ENCODE measurements at regions not wholly inside any gene's neighbourhood (a gene's known extent, or its start where the extent isn't known, plus 50 kb on each side); places are given as distances from the start of the nearest gene placed in this dataset.
"Not testable (repeated sequence)": the region's sequence is repeated elsewhere in the genome, so short reads cannot be mapped to it uniquely, and the experiment has no call there.

DNA sequence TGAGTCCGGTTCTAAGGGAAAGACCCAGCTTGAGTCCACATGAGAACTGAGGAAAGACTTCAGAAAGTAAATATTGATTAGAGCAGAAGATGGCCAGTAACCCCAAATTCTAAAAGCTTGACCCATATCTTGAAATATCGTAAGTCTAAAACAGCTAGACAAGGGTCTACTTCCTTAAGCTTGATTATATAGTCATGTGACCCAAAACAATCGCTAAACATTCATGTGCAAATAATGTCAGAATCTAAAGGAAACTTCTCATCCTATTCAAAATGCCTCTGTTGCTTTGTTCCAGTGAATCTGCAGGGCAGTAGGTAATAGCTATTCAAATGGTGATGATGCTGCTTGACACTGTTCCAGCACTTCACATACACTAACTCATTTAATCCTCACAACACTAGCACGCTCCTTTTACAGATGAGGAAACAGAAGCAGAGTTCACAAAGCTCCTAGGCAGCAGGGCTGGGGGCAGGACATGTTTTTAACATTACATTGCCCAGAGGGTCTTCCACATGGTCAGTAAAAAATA lies 52.6 kb downstream of the TCF20 start:
- DNase-seq (ENCODE audit: low read depth in 2 of 2, low spot score in 1 of 2): no peak

DNA sequence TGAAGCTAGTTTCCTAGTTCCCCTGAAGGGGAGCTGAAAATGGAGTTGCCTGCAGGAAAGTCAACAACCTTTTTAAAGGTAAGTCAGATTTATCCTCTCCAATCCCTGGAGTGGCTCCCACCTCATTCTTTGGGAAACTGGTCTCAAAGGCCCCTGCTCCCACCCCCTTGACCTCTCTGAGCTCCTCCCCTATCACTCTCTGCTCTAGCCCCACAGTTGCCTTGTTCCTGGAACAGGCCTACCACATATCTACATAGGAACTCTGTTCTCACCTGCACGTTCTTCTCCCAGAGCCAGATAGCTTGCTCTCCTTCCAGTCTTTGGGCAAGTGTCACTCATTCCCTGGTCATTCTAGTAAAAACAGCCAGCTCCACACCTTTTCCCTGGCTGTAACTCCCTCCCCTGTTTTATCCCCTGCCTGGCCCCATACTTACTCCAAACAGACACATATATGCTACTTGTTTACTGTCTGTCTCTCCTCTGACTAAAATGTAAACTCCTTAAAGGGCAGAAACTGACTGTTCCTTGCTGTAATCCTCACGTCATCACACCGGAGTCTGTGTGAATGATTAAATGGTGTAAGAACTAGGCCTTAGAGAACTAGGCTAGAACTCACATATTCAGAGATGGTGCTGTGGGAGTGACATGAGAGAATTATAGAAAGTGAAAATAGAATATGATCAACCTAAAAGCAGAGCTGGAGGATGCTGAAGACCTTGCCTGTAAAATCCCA lies 53.3 kb downstream of the TCF20 start:
- DNase-seq (ENCODE audit: low read depth in 2 of 2, low spot score in 1 of 2): no peak

DNA sequence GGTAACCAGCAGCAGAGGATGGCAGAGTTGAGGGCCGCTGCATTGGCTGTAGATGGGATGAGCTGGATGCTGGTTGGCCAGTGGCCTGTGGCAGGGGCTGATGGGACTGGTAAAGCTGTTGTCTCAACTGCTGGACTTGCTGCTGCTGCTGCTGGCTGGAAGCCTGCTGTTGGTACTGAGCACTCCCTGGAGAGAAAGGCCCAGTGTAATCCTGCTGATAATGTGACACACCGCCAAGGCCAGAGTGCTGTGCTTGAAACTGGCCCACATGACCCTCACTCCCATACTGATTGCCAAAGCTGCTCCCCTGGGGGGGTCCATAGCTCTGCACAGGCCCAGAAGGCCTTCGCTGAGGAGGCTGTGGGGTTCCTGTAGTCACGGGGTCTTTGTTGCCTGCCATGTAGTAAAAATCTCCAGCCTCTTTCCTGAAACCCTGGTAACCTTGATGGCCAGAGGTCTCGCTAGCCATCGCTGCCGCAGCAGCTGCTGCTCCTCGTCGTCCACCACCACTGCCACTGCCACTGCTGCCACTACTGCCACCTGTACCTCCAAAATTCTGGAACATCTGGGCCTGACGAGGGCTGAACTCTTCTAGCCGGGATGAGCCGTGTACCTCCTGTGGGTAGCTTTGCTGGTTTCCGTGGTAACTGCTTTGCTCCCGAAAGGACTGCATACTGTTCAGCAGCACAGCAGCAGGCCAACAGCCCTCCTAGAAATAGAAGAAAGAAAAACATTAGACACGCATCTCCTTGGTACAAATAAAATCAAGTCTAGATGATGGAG lies 55.6 kb downstream of the TCF20 start:
- no peak for DNase-seq (ENCODE audit: low read depth in 2 of 2, low spot score in 1 of 2)

DNA sequence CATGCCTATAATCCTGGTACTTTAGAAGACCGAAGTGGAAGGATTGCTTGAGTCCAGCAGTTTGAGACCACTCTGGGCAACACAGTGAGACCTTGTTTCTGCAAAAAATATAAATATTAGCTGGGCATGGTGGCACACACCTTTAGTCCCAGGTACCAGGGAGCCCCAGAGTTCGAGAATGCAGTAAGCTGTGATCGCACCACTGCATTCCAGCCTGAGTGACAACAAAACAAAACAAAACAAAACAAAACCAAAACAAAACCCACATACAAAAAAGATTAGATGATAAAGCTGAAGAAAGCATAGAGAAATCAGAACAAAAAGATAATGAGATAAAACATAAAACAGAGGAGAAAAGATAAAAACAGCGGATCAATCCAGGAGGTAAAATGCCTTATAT lies 62.1 kb downstream of the TCF20 start:
- no peak for DNase-seq (ENCODE audit: low read depth in 2 of 2, low spot score in 1 of 2)

DNA sequence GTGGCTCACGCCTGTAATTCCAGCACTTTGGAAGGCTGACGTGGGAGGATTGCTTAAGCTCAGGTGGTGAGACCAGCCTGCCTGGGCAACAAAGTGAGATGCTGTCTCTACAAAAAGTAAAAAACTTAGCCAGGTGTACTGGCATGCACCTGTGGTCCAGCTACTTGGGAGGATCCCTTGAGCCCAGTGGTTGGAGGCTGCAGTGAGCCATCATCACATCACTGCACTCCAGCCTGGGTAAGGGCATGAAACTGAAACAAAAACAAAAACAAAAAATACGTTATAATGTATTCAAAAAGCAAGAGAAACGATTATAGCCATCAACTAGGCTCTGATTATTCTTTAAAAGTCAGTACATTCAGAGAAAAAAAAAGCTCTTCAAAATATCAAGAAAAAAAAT lies 62.5 kb downstream of the TCF20 start:
- DNase-seq (ENCODE audit: low read depth in 2 of 2, low spot score in 1 of 2): no peak

DNA sequence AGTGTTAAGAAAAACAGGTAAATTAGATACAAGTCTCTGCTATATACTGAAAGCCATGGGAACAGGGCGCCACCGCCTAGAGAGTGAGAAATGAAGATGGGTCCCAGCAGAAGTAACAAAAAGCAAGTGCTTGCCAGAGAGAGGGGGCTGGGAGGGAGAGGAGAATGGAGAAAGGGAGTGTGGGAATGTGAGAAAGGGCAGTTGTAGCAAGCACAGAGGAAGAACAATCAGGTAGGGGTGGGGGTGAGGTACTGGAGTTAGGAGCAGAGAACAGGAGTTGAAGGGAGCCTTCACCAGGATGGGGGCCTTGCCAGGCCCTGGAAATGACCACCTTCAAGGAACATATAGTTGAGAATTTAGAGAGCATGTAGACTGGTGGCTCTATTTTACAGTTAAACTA lies 66.8 kb downstream of the TCF20 start:
- DNase-seq (ENCODE audit: low read depth in 2 of 2, low spot score in 1 of 2): no peak

DNA sequence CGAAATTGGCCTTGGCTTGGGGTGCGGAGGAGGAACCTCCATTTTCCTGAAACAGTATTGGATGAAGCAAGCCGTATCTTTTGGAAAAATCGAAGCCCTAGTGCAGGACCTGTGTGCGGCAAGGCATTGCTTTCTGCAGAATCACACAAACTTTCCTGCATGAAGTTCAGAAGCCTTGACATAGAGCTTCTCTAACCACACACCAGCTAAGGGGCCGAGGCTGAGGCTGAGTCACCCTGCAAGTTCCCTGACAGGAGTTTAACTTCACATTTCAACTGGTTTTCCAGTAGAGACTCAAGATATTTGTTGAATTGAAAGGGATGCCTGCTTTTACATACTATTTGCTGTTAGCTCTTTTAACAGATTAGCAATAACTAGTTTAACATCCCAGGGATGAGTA lies 67.8 kb downstream of the TCF20 start:
- peak; percentile 24 to 33 for DNase-seq (ENCODE audit: low read depth in 2 of 2, low spot score in 1 of 2)

DNA sequence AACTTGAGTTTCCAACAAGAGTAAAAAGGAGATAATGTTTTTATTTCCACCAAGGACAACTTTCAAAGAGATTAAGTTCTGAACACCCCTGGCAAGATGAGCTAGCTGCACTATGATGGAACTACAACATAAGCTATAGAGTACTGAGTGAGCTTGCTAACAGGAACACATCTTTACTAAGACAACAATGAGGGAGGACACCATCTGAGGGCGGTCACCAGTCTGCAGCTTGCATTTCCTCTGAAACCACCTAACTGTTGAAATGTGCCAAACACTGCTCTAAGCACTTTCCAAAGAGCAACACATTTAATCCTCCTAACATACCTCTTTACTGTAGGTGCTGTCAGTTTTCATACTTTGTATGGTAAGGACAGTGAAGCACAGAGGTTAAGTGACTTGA lies 68.4 kb downstream of the TCF20 start:
- DNase-seq (ENCODE audit: low read depth in 2 of 2, low spot score in 1 of 2): no peak

DNA sequence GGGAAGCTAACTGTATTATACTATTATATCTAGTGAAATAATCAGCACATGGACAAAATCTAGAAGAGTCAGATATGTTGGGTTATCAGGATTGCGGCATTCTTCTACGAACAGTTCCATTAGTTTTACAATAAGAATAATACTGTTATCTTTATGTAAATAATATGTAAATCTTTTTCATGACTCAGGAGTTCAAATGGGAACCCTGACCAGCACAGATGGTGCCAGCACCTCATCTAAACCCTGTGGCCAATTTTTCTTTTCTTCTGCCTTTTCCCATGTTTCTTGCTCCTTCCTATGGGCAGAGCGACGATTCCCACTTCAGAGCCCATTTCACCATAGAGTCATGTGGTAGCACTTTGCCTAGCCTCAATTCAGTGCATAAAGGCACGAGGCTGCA lies 68.4 kb upstream of the CYP2D6 start:
- no peak for DNase-seq (ENCODE audit: low read depth in 2 of 2, low spot score in 1 of 2)

DNA sequence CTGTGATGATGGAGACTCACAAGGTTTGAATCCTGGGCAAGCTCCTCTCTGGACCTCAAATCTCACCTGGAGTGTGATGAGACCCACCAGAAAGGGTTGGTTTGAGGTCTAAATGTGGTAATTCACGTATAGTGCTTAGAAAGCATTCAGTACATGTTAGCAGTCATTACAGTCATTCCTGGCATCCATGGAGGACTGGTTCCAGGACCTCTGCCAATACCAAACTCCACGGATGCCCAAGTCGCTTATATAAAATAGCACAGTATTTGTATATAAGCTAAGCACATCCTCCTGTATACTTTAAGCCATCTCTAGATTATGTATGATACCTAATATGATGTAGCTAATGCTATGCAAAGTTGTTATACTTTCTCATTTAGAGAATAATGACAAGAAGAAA lies 67.6 kb upstream of the CYP2D6 start:
- DNase-seq (ENCODE audit: low read depth in 2 of 2, low spot score in 1 of 2): no peak

DNA sequence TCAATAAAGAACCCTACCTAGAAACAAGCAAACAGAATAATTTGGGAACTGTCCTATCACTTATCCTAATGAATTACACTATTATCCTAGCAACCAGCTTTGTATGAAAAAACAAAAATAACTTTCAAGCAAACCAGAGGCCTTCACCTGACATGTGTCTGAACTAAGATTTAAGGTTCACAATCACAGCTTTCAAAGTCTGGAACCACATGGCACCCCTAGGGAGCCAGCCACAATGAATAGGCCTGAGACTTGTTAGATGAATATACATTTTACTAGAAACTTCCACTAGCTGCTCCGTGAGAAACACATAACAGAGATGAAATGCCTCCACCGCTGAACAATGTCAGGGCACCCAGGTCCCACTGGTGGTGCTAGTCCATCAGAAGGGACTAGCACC lies 65.8 kb upstream of the CYP2D6 start:
- DNase-seq (ENCODE audit: low read depth in 2 of 2, low spot score in 1 of 2): no peak

DNA sequence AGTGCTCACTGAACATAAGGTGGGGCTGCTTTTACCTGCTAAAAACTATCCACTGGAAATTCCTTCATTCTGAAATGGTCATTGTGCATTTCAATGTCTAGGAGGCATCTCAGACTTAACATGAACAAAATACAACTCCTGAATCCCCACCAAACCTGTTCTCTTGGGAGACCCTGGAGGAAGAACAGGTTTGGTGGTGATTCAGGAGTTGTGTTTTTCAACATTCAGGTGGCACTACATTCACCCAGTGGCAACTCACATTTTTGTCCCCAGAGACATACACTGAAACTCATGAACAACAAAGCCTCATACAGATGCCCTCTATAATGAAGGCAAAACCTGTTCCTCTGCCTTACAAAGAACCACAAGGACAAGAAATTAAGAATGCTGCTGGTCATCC lies 64.3 kb upstream of the CYP2D6 start:
- no peak for DNase-seq (ENCODE audit: low read depth in 2 of 2, low spot score in 1 of 2)

DNA sequence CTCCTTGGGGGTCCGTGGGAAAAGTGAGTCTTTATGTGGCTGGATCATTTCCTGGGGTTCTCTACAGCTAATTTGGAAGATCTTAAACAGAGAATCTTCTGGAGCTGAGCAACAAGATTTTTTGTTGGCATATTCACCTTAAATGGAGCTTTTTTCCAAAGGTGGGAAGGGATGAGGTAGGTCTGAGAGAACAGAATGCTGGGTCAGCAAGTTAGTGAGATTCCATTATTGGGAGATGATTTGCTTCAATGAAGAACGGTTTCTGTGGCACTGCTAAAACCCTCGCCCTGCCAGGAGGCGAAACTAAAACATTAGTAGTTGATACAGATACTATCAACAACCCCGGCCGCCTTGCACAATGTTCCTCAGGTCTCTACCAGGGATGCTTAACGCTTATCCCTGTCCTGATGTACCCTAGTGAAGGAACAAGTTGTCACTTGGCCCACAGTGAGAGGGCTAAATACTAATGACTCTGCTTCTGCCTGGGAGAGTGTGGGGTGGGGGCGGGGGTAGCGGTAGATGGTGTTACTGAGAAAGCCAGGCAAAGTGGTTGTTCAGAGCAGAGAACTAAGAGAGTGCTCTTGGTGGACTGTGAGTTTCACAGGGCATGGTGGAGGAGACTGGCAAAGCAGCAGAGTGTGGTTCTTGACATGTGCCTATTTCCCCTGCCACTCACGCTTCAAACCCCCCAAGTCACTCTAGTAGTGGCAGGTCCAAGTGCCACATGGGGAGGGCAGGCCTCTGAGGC lies 63.7 kb upstream of the CYP2D6 start:
- DNase-seq (ENCODE audit: low read depth in 2 of 2, low spot score in 1 of 2): no peak

DNA sequence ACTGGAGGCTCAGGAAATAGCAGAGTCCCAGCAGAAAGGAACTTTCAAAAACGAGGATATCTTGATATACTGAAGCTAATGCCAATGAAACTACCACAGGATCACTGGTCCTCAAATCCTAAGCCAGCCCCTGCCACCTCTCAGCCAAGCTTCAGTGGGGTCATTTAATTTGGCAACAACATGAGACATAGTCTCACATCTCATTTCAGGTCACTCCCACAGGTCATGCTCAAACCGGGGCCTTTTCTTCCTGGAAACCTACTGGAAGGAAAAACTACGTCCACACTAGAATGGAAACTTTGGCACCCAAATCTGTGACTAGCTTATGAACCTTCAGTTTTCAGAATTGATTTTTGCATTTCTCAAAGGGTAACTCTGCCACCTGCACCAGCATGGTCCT lies 61.9 kb upstream of the CYP2D6 start:
- no peak for DNase-seq (ENCODE audit: low read depth in 2 of 2, low spot score in 1 of 2)

DNA sequence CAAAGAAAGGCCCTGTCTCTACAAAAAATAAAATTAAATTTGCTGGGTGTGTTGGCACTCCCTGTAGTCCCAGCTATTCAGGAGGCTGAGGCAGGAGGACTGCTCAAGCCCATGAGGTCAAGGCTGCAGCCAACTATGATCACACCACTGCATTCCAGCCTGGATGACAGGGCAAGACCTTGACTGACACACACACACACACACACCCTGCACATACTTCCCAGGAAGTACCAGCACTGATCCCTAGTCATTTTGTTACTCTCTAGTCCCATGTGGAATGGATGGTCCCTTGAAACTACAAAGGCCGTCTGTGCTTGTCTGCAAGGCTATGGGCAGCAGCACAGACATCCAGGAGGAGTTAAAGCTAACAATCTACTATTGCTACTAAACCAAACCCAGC lies 59.7 kb upstream of the CYP2D6 start:
- no peak for DNase-seq (ENCODE audit: low read depth in 2 of 2, low spot score in 1 of 2)

DNA sequence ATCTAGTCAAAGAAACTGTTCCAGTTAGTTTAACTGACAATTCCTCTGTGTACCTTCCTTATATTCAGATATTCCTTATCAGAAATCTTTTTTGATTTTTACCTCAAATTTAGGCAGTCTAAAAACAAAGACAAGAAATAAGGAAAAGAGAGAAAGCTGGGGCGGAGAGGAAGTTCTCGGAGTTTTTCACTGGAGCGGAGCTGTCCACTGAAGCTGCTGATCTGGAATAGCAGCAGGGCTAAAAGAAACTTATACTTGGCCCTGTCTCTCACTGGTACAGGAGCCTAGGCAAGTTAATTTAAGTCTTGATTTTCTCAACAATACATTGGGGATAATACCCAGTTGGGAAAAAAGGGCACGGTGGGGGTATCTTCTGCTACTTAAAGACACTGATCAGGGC lies 59.2 kb upstream of the CYP2D6 start:
- no peak for DNase-seq (ENCODE audit: low read depth in 2 of 2, low spot score in 1 of 2)

DNA sequence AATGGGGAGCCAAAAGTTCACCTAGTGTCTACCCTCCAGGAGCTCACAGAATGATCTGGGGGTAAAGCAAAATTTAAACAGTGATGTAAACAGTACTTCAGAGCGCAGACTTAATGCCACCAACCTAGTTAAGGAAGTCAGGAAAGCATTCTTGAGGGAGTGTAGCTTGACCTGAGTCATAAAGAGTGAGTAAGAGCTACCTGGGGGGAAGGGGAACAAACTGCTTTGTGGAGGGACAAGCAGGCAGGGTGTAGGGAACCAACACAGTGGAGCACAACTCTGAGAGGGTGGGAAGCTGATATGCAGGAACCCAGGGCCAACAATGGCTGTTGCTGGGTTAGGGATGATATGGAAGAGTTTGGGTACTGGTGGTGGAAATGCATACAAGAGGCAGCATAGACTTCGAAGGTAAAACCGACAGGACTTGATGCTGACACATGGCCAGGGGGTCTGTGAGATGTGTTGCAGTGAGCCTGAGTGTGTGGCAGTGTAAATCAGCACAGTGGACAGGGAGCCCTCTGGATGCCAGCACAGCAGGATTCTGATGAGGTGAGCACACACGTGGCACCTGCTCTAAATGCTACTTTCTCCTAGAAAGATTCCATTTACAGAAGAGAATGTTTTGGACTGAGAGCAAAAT lies 58.3 kb upstream of the CYP2D6 start:
- DNase-seq (ENCODE audit: low read depth in 2 of 2, low spot score in 1 of 2): no peak

DNA sequence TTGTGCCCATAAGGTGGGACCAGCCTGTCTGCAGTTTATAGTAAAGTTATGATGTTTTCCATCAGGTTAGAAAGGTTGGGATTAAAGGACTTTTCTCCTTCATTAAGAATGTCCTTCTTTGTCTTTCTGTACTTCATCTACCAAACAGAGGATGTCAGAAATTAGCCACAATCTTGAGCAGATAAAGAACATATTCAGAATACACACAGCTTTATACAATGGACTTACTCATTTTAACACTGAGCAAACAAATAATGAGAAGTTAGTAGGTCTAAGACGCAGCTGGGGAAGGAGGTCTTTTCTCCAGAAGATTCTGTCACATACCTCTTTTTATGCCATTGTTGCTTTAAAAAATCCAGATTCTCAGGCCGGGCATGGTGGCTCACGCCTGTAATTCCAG lies 57.0 kb upstream of the CYP2D6 start:
- no peak for DNase-seq (ENCODE audit: low read depth in 2 of 2, low spot score in 1 of 2)

DNA sequence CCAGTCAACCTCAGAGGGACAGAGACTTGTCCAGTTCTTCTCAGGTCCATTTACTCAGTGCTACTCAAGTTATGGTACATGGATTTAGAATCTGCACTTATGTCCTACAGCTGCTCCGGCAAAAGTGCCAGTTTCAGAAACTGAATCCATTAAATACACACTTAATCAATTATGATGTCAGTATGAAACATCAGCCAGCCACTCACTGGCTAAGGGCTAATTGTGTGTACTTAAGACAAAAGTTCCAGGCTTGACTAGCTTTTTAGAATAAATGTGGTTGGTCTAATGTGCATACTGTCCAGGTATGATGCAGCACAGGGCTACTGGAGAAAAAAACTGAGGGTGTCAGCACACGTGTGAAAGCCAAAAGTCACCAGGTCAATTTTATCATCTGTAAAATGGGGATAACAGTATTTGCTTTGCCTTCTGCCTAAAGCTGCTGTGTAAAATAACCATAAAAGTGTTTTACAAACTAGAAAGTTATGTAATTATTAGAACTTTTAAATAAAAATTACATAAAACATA lies 55.4 kb upstream of the CYP2D6 start:
- DNase-seq (ENCODE audit: low read depth in 2 of 2, low spot score in 1 of 2): no peak

DNA sequence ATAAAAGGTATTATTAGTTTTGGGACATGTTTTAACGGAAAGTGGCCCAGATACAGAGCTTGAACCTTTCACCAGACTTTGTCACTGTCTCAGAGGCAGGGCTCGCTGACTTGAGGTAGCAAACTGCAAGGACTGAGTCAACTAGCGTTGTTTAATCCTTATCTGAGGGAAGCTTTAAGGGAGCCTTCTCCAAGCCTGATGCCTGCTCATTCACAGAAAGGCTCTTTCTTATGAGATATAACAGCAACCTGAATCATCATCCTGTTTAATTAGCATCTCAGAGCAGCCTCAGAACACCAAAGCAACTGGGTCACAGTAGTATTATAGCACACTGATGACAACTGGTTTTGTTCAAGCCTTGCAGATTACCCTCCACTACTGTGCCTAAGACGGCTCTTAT lies 54.2 kb upstream of the CYP2D6 start:
- DNase-seq (ENCODE audit: low read depth in 2 of 2, low spot score in 1 of 2): no peak

DNA sequence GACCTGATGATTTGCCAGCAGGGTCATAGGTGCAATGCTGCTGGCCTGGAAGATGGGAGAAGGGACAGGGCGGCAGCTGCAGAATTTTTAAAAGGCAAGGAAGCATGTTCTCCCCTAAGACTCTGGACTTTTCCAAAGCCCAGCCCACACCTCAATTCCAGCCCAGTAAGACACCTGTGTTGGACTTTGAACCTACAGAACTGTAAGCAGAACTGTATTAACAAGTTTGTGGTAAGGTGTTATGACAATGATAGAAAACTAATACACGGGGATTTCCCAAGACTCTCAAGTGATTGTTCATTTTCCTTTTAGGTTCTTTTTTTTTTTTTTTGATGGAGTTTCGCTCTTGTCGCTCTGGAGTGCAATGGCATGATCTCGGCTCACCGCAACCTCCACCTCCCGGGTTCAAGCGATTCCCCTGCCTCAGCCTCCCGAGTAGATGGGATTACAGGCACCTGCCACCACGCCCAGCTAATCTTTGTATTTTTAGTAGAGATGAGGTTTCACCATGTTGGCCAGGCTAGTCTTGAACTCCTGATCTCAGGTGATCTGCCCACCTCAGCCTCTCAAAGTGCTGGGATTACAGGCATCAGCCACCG lies 53.0 kb upstream of the CYP2D6 start:
- not testable (repeated sequence) for DNase-seq (ENCODE audit: low read depth in 2 of 2, low spot score in 1 of 2)

All from stimulated activated CD8-positive, alpha-beta memory T cell treated with anti-CD3 and anti-CD28 coated beads, Interleukin-4, amount 100 ng/mL, for 1 hour (primary cell).